Stimulated activated naive CD8-positive, alpha-beta T cell treated with anti-CD3 and anti-CD28 coated beads, Interleukin-15, Interleukin-2, amounts not matched to agents 100 ng/mL and 50 ng/mL, for 24 hours (primary cell): ENCODE measurements at regions not wholly inside any gene's neighbourhood (a gene's known extent, or its start where the extent isn't known, plus 50 kb on each side); places are given as distances from the start of the nearest gene placed in this dataset.

Experiments
- H3K27ac Mint-ChIP-seq: one replicate; pipeline ENCODE4 v1.8.0; 2021; ENCODE audit warnings: mild to moderate bottlenecking, mixed read lengths
- H3K27me3 Mint-ChIP-seq: one replicate; pipeline ENCODE4 v1.8.0; 2021; ENCODE audit warnings: mixed read lengths
- H3K36me3 Mint-ChIP-seq: one replicate; pipeline ENCODE4 v1.8.0; 2021; ENCODE audit warnings: low read depth, mixed read lengths
- H3K4me1 Mint-ChIP-seq: one replicate; pipeline ENCODE4 v1.8.0; 2021; ENCODE audit warnings: low read depth, mixed read lengths
- H3K4me3 Mint-ChIP-seq: one replicate; pipeline ENCODE4 v1.8.0; 2021; ENCODE audit warnings: mild to moderate bottlenecking, mixed read lengths
- H3K9me3 Mint-ChIP-seq: one replicate; pipeline ENCODE4 v1.8.0; 2021; ENCODE audit warnings: mixed read lengths

GRCh38 chr13:110097013-110097412 lies 209.9 kb downstream of the COL4A1 start:
- Mint-ChIP-seq H3K27me3 (peaks cover 3% of the 10 kb centered on the region), H3K27ac (no peak overlapping the region), H3K4me3 (no peak overlapping the region), H3K4me1 (no peaks in the 10 kb centered on the region), H3K36me3 (no peaks in the 10 kb centered on the region), H3K9me3 (peaks cover 16% of the 10 kb centered on the region)

DNA sequence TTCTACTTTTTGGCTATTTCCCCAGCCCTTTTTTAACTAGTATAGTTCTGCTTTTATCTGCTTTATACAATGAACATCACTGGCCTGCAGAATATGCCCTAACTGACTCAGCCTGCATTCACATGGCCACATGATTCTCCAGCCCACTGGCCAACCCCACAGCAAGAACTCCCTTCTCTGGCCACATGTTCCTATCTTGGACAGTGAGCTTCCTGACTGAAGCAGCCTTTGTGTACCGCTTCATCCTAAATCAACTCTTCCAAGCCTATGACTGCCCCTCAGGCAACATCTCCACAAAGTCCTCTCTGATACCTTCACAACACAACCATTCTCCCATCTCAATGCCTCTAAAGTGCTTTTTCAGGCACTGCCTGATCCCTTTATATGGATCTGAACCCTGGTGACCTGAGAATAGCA lies 214.1 kb downstream of the COL4A1 start:
- no peaks in the 10 kb centered on the region for H3K36me3 Mint-ChIP-seq

GRCh38 chr13:110089815-110090214 lies 217.1 kb downstream of the COL4A1 start:
- Mint-ChIP-seq H3K27ac (no peak overlapping the region), H3K9me3 (peaks cover 9% of the 10 kb centered on the region), H3K36me3 (no peaks in the 10 kb centered on the region), H3K27me3 (peaks cover 3% of the 10 kb centered on the region), H3K4me3 (no peak overlapping the region), H3K4me1 (no peaks in the 10 kb centered on the region)

More for the DNA sequence above, 214.1 kb downstream of the COL4A1 start:
- no peak overlapping the region for H3K4me3 Mint-ChIP-seq
- H3K9me3 Mint-ChIP-seq: peaks cover 5% of the 10 kb centered on the region
- no peak overlapping the region for H3K27ac Mint-ChIP-seq
- H3K4me1 Mint-ChIP-seq: no peaks in the 10 kb centered on the region
- H3K27me3 Mint-ChIP-seq: peaks cover 3% of the 10 kb centered on the region

DNA sequence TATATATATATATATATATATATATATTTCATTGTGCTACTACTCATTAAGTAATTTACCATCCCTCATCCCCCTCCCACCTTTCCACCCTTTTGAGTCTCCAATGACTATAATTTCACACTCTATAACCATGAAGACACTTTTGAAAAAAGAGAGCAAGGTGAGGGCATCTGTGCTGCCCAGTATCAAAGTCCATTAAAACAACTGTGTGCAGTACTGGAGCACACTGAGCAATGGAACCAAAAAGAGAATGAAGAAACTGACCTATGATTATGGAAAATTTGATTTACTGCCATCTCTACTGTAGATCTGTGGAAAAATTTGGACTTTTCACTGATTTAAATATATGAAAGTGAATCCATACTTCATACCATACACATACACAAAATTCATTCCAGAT lies 217.9 kb downstream of the COL4A1 start:
- H3K9me3 Mint-ChIP-seq: peaks cover 8% of the 10 kb centered on the region
- H3K27ac Mint-ChIP-seq: no peak overlapping the region
- no peak overlapping the region for H3K4me3 Mint-ChIP-seq
- peaks cover 3% of the 10 kb centered on the region for H3K27me3 Mint-ChIP-seq
- no peaks in the 10 kb centered on the region for H3K36me3 Mint-ChIP-seq
- no peaks in the 10 kb centered on the region for H3K4me1 Mint-ChIP-seq

DNA sequence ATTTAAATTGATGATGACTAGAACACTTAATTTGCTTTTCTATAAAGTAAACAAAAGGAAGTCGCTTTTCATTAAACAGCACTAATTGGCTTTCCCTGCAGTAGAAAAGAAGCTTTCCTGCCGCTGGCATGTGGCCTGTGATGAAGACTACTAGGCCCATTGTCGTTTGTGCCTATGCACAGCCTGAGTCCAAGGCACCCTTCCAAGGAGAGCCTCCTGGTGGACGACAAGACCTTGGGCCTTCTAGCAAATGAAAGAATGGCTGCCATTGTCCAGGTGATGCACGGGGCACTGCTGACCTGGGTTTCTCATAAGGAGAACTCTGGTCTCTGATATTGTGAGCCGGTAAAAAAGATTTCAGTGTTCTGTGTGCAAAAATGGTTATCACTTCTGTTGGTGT lies 233.0 kb downstream of the COL4A1 start:
- Mint-ChIP-seq H3K27me3 (peaks cover 12% of the 10 kb centered on the region), H3K9me3 (no peaks in the 10 kb centered on the region), H3K4me3 (no peak overlapping the region), H3K36me3 (no peaks in the 10 kb centered on the region), H3K4me1 (no peaks in the 10 kb centered on the region), H3K27ac (no peak overlapping the region)

DNA sequence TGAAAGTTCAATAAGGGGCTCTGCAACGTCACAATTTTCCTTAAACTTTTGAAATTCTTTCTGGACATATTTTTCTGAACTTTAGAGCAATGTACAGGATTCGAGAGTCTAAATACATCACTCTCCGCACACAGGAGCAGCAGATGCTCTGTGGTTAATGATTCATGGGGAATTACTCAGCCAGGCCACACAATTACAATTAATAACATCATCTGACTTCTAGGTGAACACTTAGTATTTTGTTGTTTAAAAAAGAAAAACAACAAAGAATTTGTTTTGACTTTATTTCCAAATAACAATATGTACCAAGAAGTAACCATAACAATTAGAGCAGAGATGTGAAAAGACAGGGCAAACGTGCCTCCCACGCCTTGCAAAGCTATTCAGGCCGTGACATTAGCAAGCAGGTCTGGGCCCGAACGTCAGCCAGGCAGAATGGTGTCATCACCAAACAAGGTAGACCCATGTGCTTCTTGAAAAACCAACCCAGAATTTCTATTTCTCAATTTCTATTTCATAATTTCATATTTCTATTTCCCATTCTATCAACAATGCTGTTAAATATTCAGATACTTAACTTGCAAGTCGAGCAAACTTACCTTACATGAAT lies 236.3 kb downstream of the COL4A1 start:
- H3K27me3 Mint-ChIP-seq: no peaks in the 10 kb centered on the region
- no peak overlapping the region for H3K4me3 Mint-ChIP-seq
- H3K27ac Mint-ChIP-seq: no peak overlapping the region
- no peaks in the 10 kb centered on the region for H3K36me3 Mint-ChIP-seq
- no peaks in the 10 kb centered on the region for H3K4me1 Mint-ChIP-seq
- peaks cover 5% of the 10 kb centered on the region for H3K9me3 Mint-ChIP-seq

GRCh38 chr13:110070046-110070445 lies 236.9 kb downstream of the COL4A1 start:
- no peak overlapping the region for H3K27ac Mint-ChIP-seq
- H3K36me3 Mint-ChIP-seq: no peaks in the 10 kb centered on the region
- H3K9me3 Mint-ChIP-seq: peaks cover 5% of the 10 kb centered on the region
- no peak overlapping the region for H3K4me3 Mint-ChIP-seq
- H3K4me1 Mint-ChIP-seq: no peaks in the 10 kb centered on the region
- H3K27me3 Mint-ChIP-seq: no peaks in the 10 kb centered on the region

GRCh38 chr13:110068176-110068473 lies 238.8 kb downstream of the COL4A1 start:
- no peaks in the 10 kb centered on the region for H3K36me3 Mint-ChIP-seq
- no peak overlapping the region for H3K27ac Mint-ChIP-seq
- no peaks in the 10 kb centered on the region for H3K27me3 Mint-ChIP-seq
- no peaks in the 10 kb centered on the region for H3K4me1 Mint-ChIP-seq
- no peak overlapping the region for H3K4me3 Mint-ChIP-seq
- peaks cover 5% of the 10 kb centered on the region for H3K9me3 Mint-ChIP-seq

DNA sequence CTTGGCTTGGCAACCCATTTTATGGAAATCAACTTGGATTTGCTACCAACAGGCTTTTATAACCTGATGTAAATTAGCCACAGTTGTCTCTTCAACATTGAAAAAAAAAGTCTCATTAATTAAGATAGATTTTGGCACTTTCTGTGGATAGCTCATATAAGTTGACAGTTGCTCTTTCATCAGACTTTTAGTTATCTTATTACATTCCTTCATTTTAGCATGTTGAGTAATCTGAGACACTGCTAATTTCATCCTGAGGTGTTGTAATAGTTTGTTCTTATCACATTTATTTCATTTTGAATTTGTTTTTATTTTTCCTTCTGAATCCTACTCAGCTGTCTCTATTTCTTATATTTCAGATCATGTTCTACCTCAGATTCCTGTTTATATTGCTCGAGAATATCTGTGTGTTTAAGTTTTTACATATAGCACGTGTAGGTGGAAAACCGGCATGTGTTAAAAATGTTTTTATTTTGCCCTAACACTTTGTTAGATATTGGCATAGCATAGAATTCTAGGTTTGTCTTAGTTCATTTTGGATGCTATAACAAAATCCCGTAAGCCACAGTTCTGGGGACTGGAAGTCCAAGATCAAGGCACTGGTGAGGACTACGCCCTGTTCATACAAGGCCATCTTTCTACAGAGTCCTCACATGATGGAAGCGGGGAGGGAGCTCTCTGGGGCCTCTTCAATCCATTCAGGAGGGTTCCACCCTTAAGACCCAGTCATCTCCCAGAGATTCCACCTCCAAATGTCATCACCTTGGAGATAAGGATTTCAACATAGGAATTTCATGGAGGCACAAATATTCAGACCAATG lies 239.4 kb downstream of the COL4A1 start:
- Mint-ChIP-seq H3K4me1 (no peaks in the 10 kb centered on the region), H3K4me3 (no peak overlapping the region), H3K27ac (no peak overlapping the region), H3K27me3 (no peaks in the 10 kb centered on the region), H3K9me3 (peaks cover 5% of the 10 kb centered on the region), H3K36me3 (no peaks in the 10 kb centered on the region)

- H3K9me3 Mint-ChIP-seq: peaks cover 5% of the 10 kb centered on the region
- no peak overlapping the region for H3K4me3 Mint-ChIP-seq
- no peaks in the 10 kb centered on the region for H3K36me3 Mint-ChIP-seq
- no peaks in the 10 kb centered on the region for H3K27me3 Mint-ChIP-seq
- H3K4me1 Mint-ChIP-seq: no peaks in the 10 kb centered on the region
- no peak overlapping the region for H3K27ac Mint-ChIP-seq
These were observed 241.2 kb downstream of the COL4A1 start for GRCh38 chr13:110065780-110066179.

GRCh38 chr13:110063490-110064421 lies 243.2 kb downstream of the COL4A1 start:
- H3K27ac Mint-ChIP-seq: no peak overlapping the region
- no peaks in the 10 kb centered on the region for H3K36me3 Mint-ChIP-seq
- peaks cover 5% of the 10 kb centered on the region for H3K9me3 Mint-ChIP-seq
- H3K4me3 Mint-ChIP-seq: no peak overlapping the region
- H3K4me1 Mint-ChIP-seq: no peaks in the 10 kb centered on the region
- no peaks in the 10 kb centered on the region for H3K27me3 Mint-ChIP-seq

GRCh38 chr13:110062777-110063442 lies 244.0 kb downstream of the COL4A1 start:
- H3K27me3 Mint-ChIP-seq: no peaks in the 10 kb centered on the region
- H3K36me3 Mint-ChIP-seq: no peaks in the 10 kb centered on the region
- H3K9me3 Mint-ChIP-seq: peaks cover 5% of the 10 kb centered on the region
- no peak overlapping the region for H3K27ac Mint-ChIP-seq
- H3K4me1 Mint-ChIP-seq: no peaks in the 10 kb centered on the region
- H3K4me3 Mint-ChIP-seq: no peak overlapping the region

DNA sequence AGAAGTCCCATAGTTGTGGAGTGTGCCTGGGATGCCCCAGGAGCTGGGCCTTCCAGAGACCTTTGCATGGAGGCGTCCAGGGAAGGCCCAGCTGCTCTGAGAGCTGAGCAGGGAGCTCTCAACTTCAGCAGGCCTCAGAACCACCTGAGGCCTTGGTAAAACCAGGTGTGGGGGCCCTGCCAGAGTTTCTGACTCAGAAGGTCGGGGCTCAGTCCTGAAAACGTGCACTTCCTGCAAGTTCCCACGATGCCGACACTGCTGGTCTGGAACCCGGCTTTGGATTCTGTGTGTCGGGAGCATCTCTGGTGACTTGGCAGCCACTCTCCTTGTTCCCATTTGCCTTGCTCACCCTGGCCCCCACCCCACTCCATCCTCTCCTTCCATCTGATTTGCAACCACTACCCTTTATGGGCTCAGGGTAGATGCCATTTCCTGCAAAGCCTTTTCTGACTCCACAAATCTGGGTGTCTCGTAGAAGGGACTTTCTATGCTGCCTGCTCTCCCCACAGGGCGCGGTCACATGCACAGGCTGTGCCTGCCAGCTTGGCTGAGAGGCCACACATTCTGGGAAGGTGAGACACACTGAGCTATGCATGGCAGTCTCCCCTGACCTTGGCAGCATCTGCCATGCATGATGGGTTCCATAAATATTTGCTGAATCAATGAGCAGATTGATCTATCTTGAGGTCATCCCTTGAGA lies 244.7 kb downstream of the COL4A1 start:
- H3K27ac Mint-ChIP-seq: no peak overlapping the region
- H3K4me3 Mint-ChIP-seq: no peak overlapping the region
- no peaks in the 10 kb centered on the region for H3K4me1 Mint-ChIP-seq
- H3K36me3 Mint-ChIP-seq: no peaks in the 10 kb centered on the region
- peaks cover 5% of the 10 kb centered on the region for H3K9me3 Mint-ChIP-seq
- H3K27me3 Mint-ChIP-seq: peaks cover 4% of the 10 kb centered on the region

DNA sequence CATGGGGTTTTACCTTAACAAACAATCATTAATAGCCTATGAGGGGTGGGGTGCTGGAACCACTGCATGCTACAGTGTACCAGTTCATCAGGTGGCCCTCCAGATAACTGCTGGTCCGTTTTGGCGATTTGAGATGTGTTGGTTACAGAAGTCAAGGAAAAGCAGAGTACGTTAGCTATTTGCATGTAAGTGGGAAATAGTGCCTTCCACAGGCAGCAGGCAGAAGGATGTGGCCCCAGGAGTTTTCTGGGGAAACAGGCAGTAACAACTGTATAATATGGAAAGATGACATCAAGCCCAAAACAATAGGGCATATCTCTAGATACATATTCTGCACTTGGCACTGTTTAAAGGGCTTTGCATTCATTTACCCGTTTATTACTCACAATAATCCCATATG lies 245.7 kb downstream of the COL4A1 start:
- H3K27ac Mint-ChIP-seq: no peak overlapping the region
- H3K4me3 Mint-ChIP-seq: no peak overlapping the region
- no peaks in the 10 kb centered on the region for H3K36me3 Mint-ChIP-seq
- H3K27me3 Mint-ChIP-seq: peaks cover 4% of the 10 kb centered on the region
- H3K4me1 Mint-ChIP-seq: no peaks in the 10 kb centered on the region
- H3K9me3 Mint-ChIP-seq: peaks cover 2% of the 10 kb centered on the region
